Fibroblast of the aortic adventitia (primary cell): ENCODE measurements at regions not wholly inside any gene's neighbourhood (a gene's known extent, or its start where the extent isn't known, plus 50 kb on each side); places are given as distances from the start of the nearest gene placed in this dataset.
"Not testable (repeated sequence)": the region's sequence is repeated elsewhere in the genome, so short reads cannot be mapped to it uniquely, and the experiment has no call there.

Experiments used
- DNase-seq: peaks from one replicate; pipeline ENCODE4 v3.0.0-alpha.2; 2010; ENCODE audit warnings: low read depth
- H3K4me3 ChIP-seq: 2 replicates; pipeline ENCODE4 v1.5.1; 2011; ENCODE audit warnings: low read depth, mild to moderate bottlenecking, control low read depth, low read length, moderate library complexity
- CTCF ChIP-seq: IDR thresholded peaks from 2 replicates; pipeline ENCODE4 v1.5.1; 2011; ENCODE audit warnings: mild to moderate bottlenecking, low read length, control low read depth, inconsistent platforms; ENCODE audit not compliant: insufficient read depth

DNA sequence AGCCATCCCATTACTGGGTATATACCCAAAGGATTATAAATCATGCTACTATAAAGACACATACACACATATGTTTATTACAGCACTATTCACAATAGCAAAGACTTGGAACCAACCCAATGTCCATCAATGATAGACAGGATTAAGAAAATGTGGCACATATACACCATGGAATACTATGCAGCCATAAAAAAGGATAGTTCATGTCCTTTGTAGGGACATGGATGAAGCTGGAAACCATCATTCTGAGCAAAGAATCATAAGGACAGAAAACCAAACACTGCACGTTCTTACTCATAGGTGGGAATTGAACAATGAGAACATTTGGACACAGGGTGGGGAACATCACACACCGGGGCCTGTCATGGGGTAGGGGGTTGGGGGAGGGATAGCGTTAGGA is 60.3 kb upstream of the NMU start:
- not testable (repeated sequence) for DNase-seq

DNA sequence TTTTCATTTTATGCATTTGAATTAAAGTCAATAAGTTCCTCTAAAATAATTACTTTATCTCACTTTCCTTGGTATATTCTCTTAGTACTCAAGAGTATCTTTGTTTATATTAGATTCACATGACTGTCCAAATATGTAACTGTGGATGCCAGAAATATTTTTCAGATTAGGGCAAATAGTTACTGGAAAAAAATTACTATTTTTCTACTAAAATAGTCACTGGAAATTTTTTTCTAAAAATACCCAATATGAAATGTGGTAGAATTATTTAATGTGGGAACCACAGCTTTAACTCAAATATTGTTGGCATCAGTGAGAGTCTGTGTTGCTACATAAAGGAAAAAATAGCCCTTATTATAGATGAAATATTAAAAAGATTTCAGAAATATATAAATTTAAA is 70.4 kb upstream of the NMU start:
- DNase-seq, result peak; percentile 4
- no peak for TF ChIP-seq CTCF
- no peak overlapping the region for H3K4me3 ChIP-seq

More for the DNA sequence above, 60.3 kb upstream of the NMU start:
- not testable (repeated sequence) for H3K4me3 ChIP-seq

DNA sequence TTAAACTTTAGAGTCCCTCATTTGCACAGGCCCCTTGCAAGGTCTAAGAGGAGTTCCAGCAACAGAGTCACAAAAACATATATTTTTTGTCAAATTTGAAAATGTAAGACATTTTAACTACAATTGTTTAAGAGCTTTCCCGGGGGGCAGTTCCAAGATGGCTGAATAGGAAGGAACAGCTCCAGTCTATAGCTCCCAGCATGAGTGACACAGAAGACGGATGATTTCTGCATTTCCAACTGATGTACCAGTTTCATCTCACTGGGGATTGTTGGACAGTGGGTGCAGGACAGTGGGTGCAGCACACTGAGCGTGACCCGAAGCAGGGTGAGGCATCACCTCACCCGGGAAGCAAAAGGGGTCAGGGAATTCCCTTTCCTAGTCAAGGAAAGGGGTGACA is 71.4 kb upstream of the NMU start:
- no peak for TF ChIP-seq CTCF
- no peak for DNase-seq
- no peak overlapping the region for H3K4me3 ChIP-seq

- DNase-seq, H3K4me3 ChIP-seq: not testable (repeated sequence)
Observed at GRCh38 chr4:55707991-55708390, 71.9 kb upstream of the NMU start.

DNA sequence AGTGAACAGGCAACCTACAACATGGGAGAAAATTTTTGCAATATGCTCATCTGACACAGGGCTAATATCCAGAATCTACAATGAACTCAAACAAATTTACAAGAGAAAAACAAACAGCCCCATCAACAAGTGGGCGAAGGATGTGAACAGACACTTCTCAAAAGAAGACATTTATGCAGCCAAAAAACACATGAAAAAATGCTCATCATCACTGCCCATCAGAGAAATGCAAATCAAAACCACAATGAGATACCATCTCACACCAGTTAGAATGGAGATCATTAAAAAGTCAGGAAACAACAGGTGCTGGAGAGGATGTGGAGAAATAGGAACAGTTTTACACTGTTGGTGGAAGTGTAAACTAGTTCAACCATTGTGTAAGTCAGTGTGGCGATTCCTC is 76.7 kb upstream of the NMU start:
- not testable (repeated sequence) for H3K4me3 ChIP-seq

DNA sequence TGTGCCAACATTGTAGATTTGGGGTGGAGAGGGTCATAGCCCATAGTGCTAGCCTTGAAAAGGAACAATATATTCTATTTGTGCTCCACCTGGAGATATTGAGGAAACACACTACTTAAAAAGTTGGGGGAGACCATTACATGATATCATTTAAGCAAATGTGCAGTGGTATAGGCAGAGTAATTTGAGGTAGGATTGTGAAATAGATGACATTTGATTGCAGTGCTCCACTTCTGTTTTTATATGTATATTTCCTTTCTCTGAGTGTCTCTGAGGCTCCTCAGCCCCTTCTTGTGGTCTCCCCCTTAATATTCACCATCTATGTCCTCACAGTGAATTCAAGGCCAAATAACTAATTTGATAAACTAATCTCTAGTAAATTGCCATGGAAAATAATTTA is 85.6 kb upstream of the NMU start:
- H3K4me3 ChIP-seq, result no peak overlapping the region
- DNase-seq, result no peak
- TF ChIP-seq CTCF, result no peak

More for the DNA sequence above, 76.7 kb upstream of the NMU start:
- DNase-seq, result not testable (repeated sequence)

GRCh38 chr4:55722132-55722531 is 86.0 kb upstream of the NMU start:
- no peak overlapping the region for H3K4me3 ChIP-seq
- no peak for TF ChIP-seq CTCF
- no peak for DNase-seq

GRCh38 chr4:55723403-55723802 is 87.3 kb upstream of the NMU start:
- TF ChIP-seq CTCF, result no peak
- no peak overlapping the region for H3K4me3 ChIP-seq
- no peak for DNase-seq

DNA sequence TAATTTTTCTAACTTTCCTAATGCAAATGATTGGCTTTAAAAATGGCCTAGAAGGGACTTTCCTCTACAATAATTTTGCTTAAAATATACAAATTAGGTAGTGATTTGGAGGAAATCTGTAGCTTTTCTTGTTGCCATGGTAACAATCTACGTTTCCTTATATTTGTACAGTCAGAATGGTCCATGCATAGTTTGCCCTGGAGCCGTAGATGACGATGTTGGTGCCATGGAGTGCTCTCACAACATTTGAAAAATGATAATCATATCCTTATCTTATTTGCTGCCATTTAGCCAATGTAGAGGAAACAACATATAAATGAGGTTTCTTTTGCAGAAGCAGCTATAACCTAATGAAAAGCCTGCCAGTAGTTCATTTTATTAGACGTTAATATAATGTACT is 89.0 kb upstream of the NMU start:
- TF ChIP-seq CTCF, result no peak
- DNase-seq, result no peak
- H3K4me3 ChIP-seq, result no peak overlapping the region
